NOMO-1 (cell line): ENCODE measurements at regions not wholly inside any gene's neighbourhood (a gene's known extent, or its start where the extent isn't known, plus 50 kb on each side); places are given as distances from the start of the nearest gene placed in this dataset.

ENCODE experiments used
- DNase-seq, 2 experiments: peaks; one replicate each; lab custom pipeline; 2025; ENCODE audit not compliant: unreplicated experiment in 2 of 2; lab: John Stamatoyannopoulos, UW

DNA sequence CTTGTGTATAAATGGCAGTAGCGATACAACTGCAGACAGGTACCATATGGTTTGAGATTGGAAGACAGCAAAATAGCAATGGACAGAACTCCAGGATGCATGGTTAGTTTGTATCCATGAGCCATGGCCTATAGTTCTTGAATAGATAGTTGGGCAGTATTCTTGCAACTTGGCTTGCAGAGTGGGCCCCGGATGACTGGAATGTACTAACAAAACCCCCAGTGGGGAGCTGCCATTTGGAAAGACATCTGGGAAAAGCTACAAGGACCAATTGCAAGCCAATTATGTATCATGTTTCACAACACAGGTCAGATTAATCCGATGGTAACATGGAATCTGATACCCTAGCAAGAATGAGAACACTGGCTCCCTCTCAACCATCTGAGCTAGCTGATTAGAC, 279.6 kb downstream of the RERGL start:
- DNase-seq, result no peak

DNA sequence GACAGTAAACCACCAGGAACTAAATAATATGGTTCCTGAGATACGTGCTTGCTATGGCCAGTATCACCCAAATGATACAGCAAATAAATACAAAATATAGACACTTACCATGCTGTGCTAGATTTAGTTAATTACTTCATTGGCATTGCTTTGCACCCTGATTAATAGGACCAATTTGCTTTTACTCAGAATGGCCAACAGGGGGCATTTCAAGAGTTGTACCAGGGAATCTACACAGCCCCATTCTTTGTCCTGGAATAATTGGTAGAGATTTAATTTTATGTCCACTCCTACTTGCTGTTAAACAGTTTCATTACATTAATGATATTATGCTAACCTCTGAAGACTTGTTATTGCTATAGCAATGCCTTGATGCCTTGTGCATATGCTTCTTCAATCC, 280.8 kb downstream of the RERGL start:
- no peak for DNase-seq

DNA sequence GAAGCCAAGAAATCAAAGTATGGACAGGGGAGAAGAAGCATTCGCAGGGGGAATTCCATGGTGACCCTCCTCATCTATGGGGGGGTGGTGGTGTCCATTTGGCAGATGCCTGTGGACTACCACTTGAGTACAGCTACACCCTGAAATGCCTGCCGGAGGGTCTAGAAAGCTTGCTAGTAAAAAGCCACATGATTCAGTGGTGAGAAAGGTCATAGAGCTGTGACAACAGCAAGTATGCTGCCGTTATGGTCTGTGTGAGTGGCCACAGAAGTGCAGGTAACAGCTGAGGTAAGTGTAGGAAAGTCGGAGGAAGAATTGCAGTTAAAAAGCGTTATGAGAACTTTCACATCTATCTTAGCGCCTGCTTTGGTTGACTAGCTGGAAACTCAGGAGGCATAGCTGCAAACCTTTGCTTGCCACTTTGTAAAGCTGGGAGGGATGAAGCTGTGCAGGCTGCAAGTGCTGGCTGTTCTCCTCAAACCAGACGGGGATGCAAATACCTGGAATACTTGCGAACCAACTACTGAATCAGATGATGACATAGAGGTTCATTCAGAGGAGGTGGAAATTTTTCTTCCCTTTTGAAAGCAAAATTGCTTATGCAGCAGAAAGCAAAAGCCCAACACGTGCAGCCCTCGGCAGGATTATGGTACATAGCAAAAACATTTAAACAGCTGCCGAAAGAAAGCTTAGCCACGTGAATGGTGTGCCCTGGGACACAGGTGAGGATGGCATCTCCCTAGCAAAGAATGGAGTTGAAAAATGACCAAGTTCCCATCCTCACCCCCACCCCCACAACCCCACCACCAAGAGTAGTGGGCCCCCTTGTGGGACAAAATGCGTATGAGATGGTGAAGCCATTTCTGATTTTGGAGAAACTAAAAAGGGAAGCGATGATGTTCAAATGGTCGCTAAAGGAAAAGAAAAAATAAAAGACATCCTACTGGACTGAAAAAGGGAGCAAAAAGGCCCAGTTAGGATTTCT, 287.0 kb downstream of the RERGL start:
- no peak for DNase-seq

DNA sequence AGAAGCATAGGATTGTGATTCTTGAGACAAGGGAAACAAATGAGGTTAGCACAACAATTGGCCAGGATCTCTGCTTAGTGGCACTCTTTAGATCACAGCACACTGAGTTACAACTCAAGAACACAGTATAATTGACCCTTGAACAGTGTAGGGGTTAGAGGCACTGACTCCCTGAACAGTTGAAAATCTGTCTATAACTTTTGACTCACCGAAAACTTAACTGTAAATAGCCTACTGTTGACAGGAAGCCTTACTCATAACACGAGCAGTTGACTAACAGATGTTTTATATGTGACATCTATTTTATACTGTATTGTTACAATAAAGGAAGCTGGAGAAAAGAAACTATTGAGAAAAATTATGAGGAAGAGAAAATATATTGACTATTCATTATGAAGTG, 296.1 kb downstream of the RERGL start:
- no peak for DNase-seq

DNA sequence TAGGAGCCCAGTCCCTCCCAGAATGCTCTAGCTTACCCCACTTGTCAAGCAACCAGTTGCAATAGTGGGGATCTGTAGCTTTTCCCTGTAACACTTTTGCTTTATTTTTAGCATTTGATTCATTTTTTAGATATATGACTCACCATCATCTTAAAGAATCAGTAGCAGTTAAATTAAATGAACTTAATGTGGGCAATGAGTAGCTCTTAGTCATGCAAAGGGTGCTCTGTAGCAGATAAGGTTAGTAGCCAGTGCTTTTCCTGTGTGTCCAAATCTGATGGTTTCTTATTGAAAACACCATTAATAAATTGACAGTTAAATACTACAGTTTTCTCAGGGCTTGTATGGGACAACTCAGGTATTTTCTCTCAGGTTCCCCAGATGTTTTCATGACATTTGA, 311.8 kb downstream of the RERGL start:
- DNase-seq, result no peak

DNA sequence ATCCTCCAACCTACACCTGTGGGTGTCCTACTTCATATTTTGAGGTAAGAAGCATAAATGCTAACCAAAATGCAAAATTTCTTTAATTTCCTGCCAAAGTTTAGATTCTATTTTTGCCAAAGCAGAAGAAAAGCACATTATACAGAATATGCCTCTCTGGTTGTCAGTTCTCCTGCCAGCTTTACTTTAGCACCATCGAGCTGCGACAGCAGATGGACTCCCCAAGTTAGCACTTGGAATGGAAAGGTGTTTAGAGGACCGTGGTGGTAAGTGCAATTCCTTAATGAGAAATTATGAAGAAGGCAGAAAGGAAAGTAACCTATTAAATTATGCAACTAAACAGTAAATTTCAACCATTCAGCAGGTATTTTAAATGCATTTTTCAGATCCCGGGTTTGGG, 326.6 kb downstream of the RERGL start:
- no peak for DNase-seq

DNA sequence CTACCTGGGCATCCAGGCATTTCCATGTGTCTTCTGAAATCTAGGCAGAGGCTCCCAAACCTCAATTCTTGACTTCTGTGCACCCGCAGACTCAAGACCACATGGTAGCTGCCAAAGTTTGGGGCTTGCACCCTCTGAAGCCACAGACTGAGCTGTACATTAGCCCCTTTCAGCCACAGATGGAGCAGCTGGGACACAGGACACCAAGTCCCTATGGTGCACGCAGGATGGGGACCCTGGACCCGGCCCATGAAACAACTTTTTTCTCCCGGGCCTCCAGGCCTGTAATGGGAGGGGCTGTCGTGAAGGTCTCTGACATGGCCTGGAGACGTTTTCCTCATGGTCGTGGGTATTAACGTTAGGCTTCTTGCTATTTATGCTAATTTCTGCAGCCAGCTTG, 330.0 kb downstream of the RERGL start:
- DNase-seq, result no peak
